Caco-2 (cell line): ENCODE measurements at regions not wholly inside any gene's neighbourhood (a gene's known extent, or its start where the extent isn't known, plus 50 kb on each side); places are given as distances from the start of the nearest gene placed in this dataset.

Source experiments
- BruUV-seq: library from RNA; stranded (reverse); fragments of 400-500 nt; replicated peaks from 2 replicates; lab custom pipeline; 2021; lab: Mats Ljungman, UMichigan
- CTCF ChIA-PET: fragments of 300-600 bp; sonication (Branson Sonifier 250); formaldehyde crosslinking; loops from one replicate; lab custom pipeline; 2022; ENCODE audit warnings: antibody characterized with exemption; lab: Charles Lee
- POLR2A ChIA-PET: fragments of 300-600 bp; sonication (Branson Sonifier 250); formaldehyde crosslinking; loops from one replicate; lab custom pipeline; 2022; ENCODE audit warnings: antibody characterized with exemption; lab: Charles Lee
- DNase-seq, 2 experiments: peaks; one replicate each; pipeline versions ENCODE4 v3.0.0 to v3.0.0-alpha.2; 2020 to 2022
- H3K27me3 ChIP-seq: replicated peaks from 2 replicates; pipeline ENCODE4 v1.6.0; 2011; ENCODE audit warnings: low read length; ENCODE audit not compliant: control insufficient read depth, insufficient read depth
- H3K36me3 ChIP-seq: 2 replicates; pipeline ENCODE4 v1.5.1; 2011; ENCODE audit warnings: low read length; ENCODE audit not compliant: control insufficient read depth, insufficient read depth
- H3K4me1 ChIP-seq: fragments of 250-450 bp; sonication (Bioruptor Pico); 2 replicates; pipeline ENCODE4 v1.5.1; 2020; ENCODE audit warnings: mild to moderate bottlenecking
- H3K4me3 ChIP-seq: 2 replicates; pipeline ENCODE4 v1.5.1; 2011; ENCODE audit warnings: low read depth, mild to moderate bottlenecking, control low read depth, low read length
- H3K9me3 ChIP-seq: fragments of 250-450 bp; sonication (Bioruptor Pico); 2 replicates; pipeline ENCODE4 v1.5.1; 2020; ENCODE audit warnings: mild to moderate bottlenecking, moderate library complexity
- H3K27ac Mint-ChIP-seq: one replicate; pipeline ENCODE4 v1.8.0; 2022; ENCODE audit warnings: mixed read lengths; ENCODE audit not compliant: unreplicated experiment
- H3K27me3 Mint-ChIP-seq: one replicate; pipeline ENCODE4 v1.8.0; 2022; ENCODE audit warnings: mixed read lengths; ENCODE audit not compliant: insufficient read depth, unreplicated experiment
- H3K36me3 Mint-ChIP-seq: one replicate; pipeline ENCODE4 v1.8.0; 2022; ENCODE audit warnings: mild to moderate bottlenecking, mixed read lengths; ENCODE audit not compliant: insufficient read depth, unreplicated experiment
- H3K4me1 Mint-ChIP-seq: one replicate; pipeline ENCODE4 v1.8.0; 2022; ENCODE audit warnings: low read depth, mixed read lengths; ENCODE audit not compliant: unreplicated experiment
- H3K4me3 Mint-ChIP-seq: one replicate; pipeline ENCODE4 v1.8.0; 2022; ENCODE audit warnings: mild to moderate bottlenecking, moderate library complexity, mixed read lengths; ENCODE audit not compliant: unreplicated experiment
- H3K9me3 Mint-ChIP-seq: one replicate; pipeline ENCODE4 v1.8.0; 2022; ENCODE audit warnings: mixed read lengths; ENCODE audit not compliant: unreplicated experiment
- CTCF ChIP-seq, 2 experiments: fragments of 200-600 bp in 1 of 2; IDR thresholded peaks; 1 replicate in 1 of 2; 2 replicates in 1 of 2; pipeline versions ENCODE4 v1.5.1 to v1.8.0; 2011 to 2022; ENCODE audit warnings: antibody characterized with exemption in 1 of 2, control low read depth in 1 of 2, inconsistent platforms in 1 of 2, low read depth in 1 of 2, low read length in 1 of 2, mild to moderate bottlenecking in 1 of 2, moderate library complexity in 1 of 2; ENCODE audit not compliant: insufficient read depth in 1 of 2, severe bottlenecking in 1 of 2, unreplicated experiment in 1 of 2
- intact Hi-C: fragments of 100-400 bp; cut with micrococcal nuclease; formaldehyde crosslinking; loops from one replicate; pipeline ENCODE4 v1.10.0; 2022; ENCODE audit not compliant: unreplicated experiment

- TF ChIP-seq CTCF (IDR thresholded peaks at IDR 0.05; ENCODE audit: insufficient read depth in 1 of 2, low read depth in 1 of 2, low read length in 1 of 2, severe bottlenecking in 1 of 2, unreplicated experiment in 1 of 2): no peak
- BruUV-seq: no TSS peak
- intact Hi-C loops: loop anchor here (5.0 kb wide), 1 partner anchor 138 kb away; no protein-coding TSS in a partner anchor
- Histone ChIP-seq H3K27me3 (no peaks in the 10 kb centered on the region), H3K4me3 (no peak overlapping the region), H3K4me1 (no peaks in the 10 kb centered on the region), H3K9me3 (no peaks in the 10 kb centered on the region), H3K36me3 (no peaks in the 10 kb centered on the region)
- Mint-ChIP-seq H3K4me3 (no peak overlapping the region), H3K36me3 (no peaks in the 10 kb centered on the region), H3K27me3 (peaks cover 5% of the 10 kb centered on the region), H3K9me3 (no peaks in the 10 kb centered on the region), H3K4me1 (no peaks in the 10 kb centered on the region), H3K27ac (no peak overlapping the region)
- ChIA-PET CTCF (no interaction called here), POLR2A (no interaction called here)
- no peak for DNase-seq
These were observed 182.6 kb downstream of the MRPL39 start for GRCh38 chr21:25424634-25425033.

GRCh38 chr21:25424048-25424447, 183.2 kb downstream of the MRPL39 start:
- Histone ChIP-seq H3K9me3 (no peaks in the 10 kb centered on the region), H3K4me1 (no peaks in the 10 kb centered on the region), H3K36me3 (no peaks in the 10 kb centered on the region), H3K27me3 (no peaks in the 10 kb centered on the region), H3K4me3 (no peak overlapping the region)
- Mint-ChIP-seq H3K4me1 (no peaks in the 10 kb centered on the region), H3K36me3 (no peaks in the 10 kb centered on the region), H3K27ac (no peak overlapping the region), H3K9me3 (no peaks in the 10 kb centered on the region), H3K27me3 (no peaks in the 10 kb centered on the region), H3K4me3 (no peak overlapping the region)
- TF ChIP-seq CTCF (IDR thresholded peaks at IDR 0.05; ENCODE audit: insufficient read depth in 1 of 2, low read depth in 1 of 2, low read length in 1 of 2, severe bottlenecking in 1 of 2, unreplicated experiment in 1 of 2): no peak
- POLR2A ChIA-PET: no interaction called here
- BruUV-seq: no TSS peak
- no peak for DNase-seq
- intact Hi-C loops: loop anchor here (5.0 kb wide), 1 partner anchor 138 kb away; no protein-coding TSS in a partner anchor
- CTCF ChIA-PET: no interaction called here

- ChIA-PET POLR2A (no interaction called here), CTCF (no interaction called here)
- Mint-ChIP-seq H3K9me3 (no peaks in the 10 kb centered on the region), H3K4me1 (no peaks in the 10 kb centered on the region), H3K4me3 (no peak overlapping the region), H3K27me3 (no peaks in the 10 kb centered on the region), H3K27ac (no peak overlapping the region), H3K36me3 (no peaks in the 10 kb centered on the region)
- TF ChIP-seq CTCF (IDR thresholded peaks at IDR 0.05; ENCODE audit: insufficient read depth in 1 of 2, low read depth in 1 of 2, low read length in 1 of 2, severe bottlenecking in 1 of 2, unreplicated experiment in 1 of 2): no peak
- H3K36me3 ChIP-seq: no peaks in the 10 kb centered on the region
- intact Hi-C loops: loop anchor here (5.0 kb wide), 1 partner anchor 139 kb away; no protein-coding TSS in a partner anchor
- H3K27me3 ChIP-seq: no peaks in the 10 kb centered on the region
- no peaks in the 10 kb centered on the region for H3K9me3 ChIP-seq
- no TSS peak for BruUV-seq
- H3K4me3 ChIP-seq: no peak overlapping the region
- H3K4me1 ChIP-seq: no peaks in the 10 kb centered on the region
- no peak for DNase-seq
These were observed 184.4 kb downstream of the MRPL39 start for GRCh38 chr21:25422610-25423608.
